Globus pallidus (tissue), 1 donor: ENCODE measurements at regions not wholly inside any gene's neighbourhood (a gene's known extent, or its start where the extent isn't known, plus 50 kb on each side); places are given as distances from the start of the nearest gene placed in this dataset.

ENCODE experiments used
- DNase-seq: peaks from one replicate; pipeline ENCODE4 v3.0.0-alpha.2; 2015; ENCODE audit warnings: low spot score

GRCh38 chr12:18207266-18207665 is 54.1 kb upstream of the PIK3C2G start:
- no peak for DNase-seq

- DNase-seq: no peak
Observed at GRCh38 chr12:18206198-18206597, 55.1 kb upstream of the PIK3C2G start.

GRCh38 chr12:18204053-18204452 is 57.3 kb upstream of the PIK3C2G start:
- no peak for DNase-seq

- DNase-seq: no peak
Observed at GRCh38 chr12:18192119-18192518, 69.2 kb upstream of the PIK3C2G start.

GRCh38 chr12:18183141-18183540 is 78.2 kb upstream of the PIK3C2G start:
- no peak for DNase-seq

GRCh38 chr12:18171571-18171970 is 81.6 kb upstream of the RERGL start:
- no peak for DNase-seq

GRCh38 chr12:18168016-18168415 is 78.0 kb upstream of the RERGL start:
- no peak for DNase-seq

- DNase-seq: no peak
Observed at GRCh38 chr12:18165889-18166288, 75.9 kb upstream of the RERGL start.

- DNase-seq: peak; percentile 2
Observed at GRCh38 chr12:18165422-18165871, 75.5 kb upstream of the RERGL start.

GRCh38 chr12:18160901-18161300 is 70.9 kb upstream of the RERGL start:
- no peak for DNase-seq

- DNase-seq: peak; percentile 20
Observed at GRCh38 chr12:18158774-18159557, 69.0 kb upstream of the RERGL start.

- no peak for DNase-seq
Observed at GRCh38 chr12:18153826-18154225, 63.8 kb upstream of the RERGL start.

GRCh38 chr12:18151036-18151435 is 61.0 kb upstream of the RERGL start:
- DNase-seq: no peak

- no peak for DNase-seq
Observed at GRCh38 chr12:18148961-18149360, 59.0 kb upstream of the RERGL start.

GRCh38 chr12:18146363-18146762 is 56.4 kb upstream of the RERGL start:
- DNase-seq: no peak

- DNase-seq: no peak
Observed at GRCh38 chr12:18145924-18146323, 55.9 kb upstream of the RERGL start.

GRCh38 chr12:18141048-18141982 is 51.3 kb upstream of the RERGL start:
- no peak for DNase-seq

GRCh38 chr12:18139989-18140596 is 50.1 kb upstream of the RERGL start:
- peak; percentile 16 for DNase-seq
